Thyroid gland (tissue), 4 donors: ENCODE measurements at regions not wholly inside any gene's neighbourhood (a gene's known extent, or its start where the extent isn't known, plus 50 kb on each side); places are given as distances from the start of the nearest gene placed in this dataset.

Source experiments
- CTCF ChIP-seq, 6 experiments: fragments of 200-600 bp in 3 of 6; fragments of 450-650 bp in 3 of 6; sonication (generic) in 3 of 6; IDR thresholded peaks; one replicate each; pipeline ENCODE4 v1.5.1; 2016 to 2019; ENCODE audit warnings: antibody characterized with exemption in 6 of 6, mild to moderate bottlenecking in 2 of 6, inconsistent platforms in 1 of 6, moderate library complexity in 1 of 6
- POLR2A ChIP-seq, 2 donors: fragments of 450-650 bp; IDR thresholded peaks; one replicate each; pipeline ENCODE4 v1.6.1; 2017; ENCODE audit warnings: antibody characterized with exemption in 2 of 2, mild to moderate bottlenecking in 2 of 2, moderate library complexity in 1 of 2

GRCh38 chr4:67054896-67055295 is 490.4 kb downstream of the CENPC start:
- TF ChIP-seq CTCF (IDR thresholded peaks at IDR 0.05) (no peak), POLR2A (IDR thresholded peaks at IDR 0.05) (no peak)
